D721Med (cell line): ENCODE measurements at regions not wholly inside any gene's neighbourhood (a gene's known extent, or its start where the extent isn't known, plus 50 kb on each side); places are given as distances from the start of the nearest gene placed in this dataset.

Experiments used
- DNase-seq: peaks from one replicate; pipeline ENCODE4 v3.0.0; 2011; ENCODE audit warnings: low spot score; ENCODE audit not compliant: insufficient read length
- FAIRE-seq: peaks from 2 replicates; lab custom pipeline; 2011; peaks lifted over from hg19 to GRCh38; lab: Jason Lieb, UNC
- CTCF ChIP-seq: IDR thresholded peaks from 2 replicates; pipeline ENCODE4 v1.5.1; 2012; ENCODE audit warnings: mild to moderate bottlenecking, control low read depth; ENCODE audit not compliant: insufficient read depth; ENCODE audit errors: missing control alignments

- FAIRE-seq (no peak), DNase-seq (no peak)
- TF ChIP-seq CTCF = no peak
These were observed 79.1 kb upstream of the TUSC7 start for GRCh38 chr3:116630494-116630893.

- no peak for DNase-seq
- no peak for TF ChIP-seq CTCF
- no peak for FAIRE-seq
These were observed 69.9 kb upstream of the TUSC7 start for GRCh38 chr3:116639641-116640040.

- FAIRE-seq = no peak
- no peak for DNase-seq
- no peak for TF ChIP-seq CTCF
These were observed 69.5 kb upstream of the TUSC7 start for GRCh38 chr3:116640109-116640508.

GRCh38 chr3:116643001-116643400 is 66.6 kb upstream of the TUSC7 start:
- DNase-seq = no peak
- FAIRE-seq = no peak
- no peak for TF ChIP-seq CTCF

GRCh38 chr3:116647996-116648395 is 61.6 kb upstream of the TUSC7 start:
- no peak for TF ChIP-seq CTCF
- DNase-seq (no peak), FAIRE-seq (no peak)
